RWPE2 (cell line): ENCODE measurements at regions not wholly inside any gene's neighbourhood (a gene's known extent, or its start where the extent isn't known, plus 50 kb on each side); places are given as distances from the start of the nearest gene placed in this dataset.

Experiments
- ATAC-seq: fragments of 200-7000 bp; cut with Tn5 transposase; 3 replicates; pipeline ENCODE4 v1.9.1; 2021; ENCODE audit warnings: low read depth
- DNase-seq: peaks from one replicate; pipeline ENCODE4 v3.0.0-alpha.2; 2020; ENCODE audit warnings: low spot score
- H3K27ac ChIP-seq: fragments of 450-650 bp; 2 replicates; pipeline ENCODE4 v1.5.1; 2017; ENCODE audit warnings: mild to moderate bottlenecking; ENCODE audit not compliant: poor library complexity, severe bottlenecking
- H3K27me3 ChIP-seq: fragments of 250-450 bp; sonication (Bioruptor Pico); 2 replicates; pipeline ENCODE4 v1.5.1; 2021; ENCODE audit warnings: mild to moderate bottlenecking, moderate library complexity; ENCODE audit not compliant: insufficient read depth, poor library complexity, severe bottlenecking
- H3K36me3 ChIP-seq: fragments of 250-450 bp; sonication (Bioruptor Pico); 2 replicates; pipeline ENCODE4 v1.5.1; 2020; ENCODE audit warnings: low read depth, mild to moderate bottlenecking, moderate library complexity
- H3K4me1 ChIP-seq: fragments of 250-450 bp; sonication (Bioruptor Pico); 2 replicates; pipeline ENCODE4 v1.5.1; 2021; ENCODE audit warnings: mild to moderate bottlenecking, moderate library complexity; ENCODE audit not compliant: insufficient read depth, poor library complexity, severe bottlenecking
- H3K4me3 ChIP-seq: fragments of 250-450 bp; sonication (Bioruptor Pico); 2 replicates; pipeline ENCODE4 v1.5.1; 2021; ENCODE audit warnings: mild to moderate bottlenecking, moderate library complexity; ENCODE audit not compliant: severe bottlenecking
- H3K9me3 ChIP-seq: fragments of 250-450 bp; sonication (Bioruptor Pico); 2 replicates; pipeline ENCODE4 v1.5.1; 2021; ENCODE audit warnings: mild to moderate bottlenecking, moderate library complexity; ENCODE audit not compliant: severe bottlenecking
- CTCF ChIP-seq: fragments of 450-650 bp; IDR thresholded peaks from one replicate; pipeline ENCODE4 v1.5.1; 2017; ENCODE audit warnings: mild to moderate bottlenecking, moderate library complexity; ENCODE audit not compliant: poor library complexity, severe bottlenecking

DNA sequence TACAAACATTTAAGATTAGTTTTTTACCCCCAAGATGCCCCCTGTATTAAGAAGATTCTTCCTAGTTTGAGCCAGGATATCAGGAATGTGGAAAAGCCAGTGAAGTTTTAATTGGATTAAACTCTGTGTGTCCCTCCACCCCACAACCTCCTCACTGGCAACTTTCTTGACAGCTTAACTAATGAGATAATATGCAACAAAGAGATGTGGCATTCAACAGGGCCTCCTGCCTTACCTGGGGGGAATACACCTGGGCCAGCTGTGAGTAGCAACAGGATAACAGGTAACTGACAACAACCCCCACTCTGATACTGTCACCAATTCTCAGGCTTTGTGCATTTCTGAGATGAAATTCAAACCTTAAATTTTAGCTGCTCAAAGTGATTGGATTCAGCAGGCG is 512.3 kb downstream of the TFAP2B start:
- no peak for TF ChIP-seq CTCF
- Histone ChIP-seq H3K27ac (no peak overlapping the region), H3K9me3 (no peaks in the 10 kb centered on the region), H3K36me3 (no peaks in the 10 kb centered on the region), H3K4me1 (no peaks in the 10 kb centered on the region), H3K4me3 (no peak overlapping the region), H3K27me3 (no peaks in the 10 kb centered on the region)
- ATAC-seq (no peak), DNase-seq (no peak)

DNA sequence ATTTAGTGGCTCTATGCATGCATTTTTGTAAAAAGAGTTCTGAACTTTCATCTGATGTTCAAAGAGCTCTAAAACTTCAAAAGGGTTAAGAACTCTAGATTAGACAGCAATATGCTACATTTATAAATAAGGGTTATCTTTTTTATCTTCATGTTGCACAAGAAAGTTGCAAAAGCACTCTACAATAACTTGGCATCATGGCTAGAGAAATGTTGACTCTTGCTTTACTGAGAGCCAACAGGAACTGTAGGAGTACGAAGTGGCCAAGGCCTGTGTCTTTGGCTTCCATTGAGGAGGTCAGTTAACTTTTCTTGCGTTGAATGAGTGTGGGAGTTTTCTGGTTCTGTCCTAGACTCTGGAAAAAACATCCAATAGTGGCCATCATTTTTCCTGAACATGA is 516.9 kb downstream of the TFAP2B start:
- no peak for DNase-seq
- ATAC-seq: no peak
- H3K4me3 ChIP-seq: no peak overlapping the region
- H3K9me3 ChIP-seq: no peaks in the 10 kb centered on the region
- H3K4me1 ChIP-seq: no peaks in the 10 kb centered on the region
- H3K36me3 ChIP-seq: no peaks in the 10 kb centered on the region
- H3K27ac ChIP-seq: no peak overlapping the region
- no peaks in the 10 kb centered on the region for H3K27me3 ChIP-seq
- TF ChIP-seq CTCF: no peak

GRCh38 chr6:51336185-51336584 is 517.5 kb downstream of the TFAP2B start:
- Histone ChIP-seq H3K9me3 (no peaks in the 10 kb centered on the region), H3K4me3 (no peak overlapping the region), H3K36me3 (no peaks in the 10 kb centered on the region), H3K27ac (no peak overlapping the region), H3K27me3 (no peaks in the 10 kb centered on the region), H3K4me1 (no peaks in the 10 kb centered on the region)
- DNase-seq (no peak), ATAC-seq (no peak)
- no peak for TF ChIP-seq CTCF

DNA sequence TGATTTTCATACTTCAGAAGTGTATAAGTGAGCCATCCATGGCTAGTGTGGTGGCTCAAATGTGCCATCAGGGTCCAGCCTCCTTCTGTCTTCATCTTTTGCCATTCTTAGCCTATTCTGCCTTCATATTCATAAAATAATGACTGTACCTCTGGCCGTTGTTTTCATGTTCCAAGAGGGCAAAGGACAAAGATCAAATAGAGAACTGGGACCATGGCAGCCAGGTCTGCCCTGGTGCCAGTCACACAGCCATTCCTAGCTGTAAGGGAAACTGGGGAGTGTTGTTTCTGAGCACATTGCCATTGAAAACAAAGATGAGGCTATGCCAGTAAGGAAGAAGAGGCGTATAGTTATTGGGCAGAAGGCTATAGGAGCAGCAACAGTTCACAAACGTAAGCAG is 518.6 kb downstream of the TFAP2B start:
- TF ChIP-seq CTCF: no peak
- ATAC-seq (no peak), DNase-seq (no peak)
- no peaks in the 10 kb centered on the region for H3K27me3 ChIP-seq
- no peaks in the 10 kb centered on the region for H3K9me3 ChIP-seq
- no peak overlapping the region for H3K4me3 ChIP-seq
- no peaks in the 10 kb centered on the region for H3K4me1 ChIP-seq
- H3K36me3 ChIP-seq: no peaks in the 10 kb centered on the region
- no peak overlapping the region for H3K27ac ChIP-seq

GRCh38 chr6:51339108-51339507 is 520.4 kb downstream of the TFAP2B start:
- H3K4me3 ChIP-seq: no peak overlapping the region
- no peaks in the 10 kb centered on the region for H3K36me3 ChIP-seq
- no peak for DNase-seq
- no peaks in the 10 kb centered on the region for H3K9me3 ChIP-seq
- no peak overlapping the region for H3K27ac ChIP-seq
- TF ChIP-seq CTCF: no peak
- no peak for ATAC-seq
- no peaks in the 10 kb centered on the region for H3K27me3 ChIP-seq
- no peaks in the 10 kb centered on the region for H3K4me1 ChIP-seq
